ENCODE measurements at regions not wholly inside any gene's neighbourhood (a gene's known extent, or its start where the extent isn't known, plus 50 kb on each side); places are given as distances from the start of the nearest gene placed in this dataset.

- TF ChIP-seq EZH2 (IDR thresholded peaks at IDR 0.05; ENCODE audit: low read length) (no peak), CTCF (optimal IDR thresholded peaks at IDR 0.05 in 1 of 3, IDR thresholded peaks at IDR 0.05 in 1 of 3, conservative IDR thresholded peaks at IDR 0.05 in 1 of 3; ENCODE audit: extremely low read depth in 1 of 3, insufficient read depth in 2 of 3, low read length in 3 of 3) (no peak)
- dilution Hi-C loops (cut with MboI; ENCODE audit: extremely low pct_ligation_motif_present, low sequenced_read_pairs), result no loop called here
Observed at GRCh38 chr3:104316118-104316517, 1050.6 kb upstream of the ALCAM start.

GRCh38 chr3:104323226-104323625 is 1043.5 kb upstream of the ALCAM start:
- H3K9ac ChIP-seq (ENCODE audit: control insufficient read depth, extremely low read depth, insufficient read depth, low read length), result no peak overlapping the region
- dilution Hi-C loops (cut with MboI; ENCODE audit: extremely low pct_ligation_motif_present, low sequenced_read_pairs), result no loop called here
- H3K9me3 ChIP-seq (ENCODE audit: control insufficient read depth, low read depth, low read length), result peaks cover 2% of the 10 kb centered on the region
- no peaks in the 10 kb centered on the region for H3K9me1 ChIP-seq (ENCODE audit: control insufficient read depth, extremely low read depth, insufficient read depth, low read length)
- DNase-seq (ENCODE audit: low read depth, low spot score), result no peak
- H3K27me3 ChIP-seq (ENCODE audit: control insufficient read depth, extremely low read depth, insufficient read depth, low read length), result no peaks in the 10 kb centered on the region
- H3K79me2 ChIP-seq (ENCODE audit: control insufficient read depth, insufficient read depth, low read length), result no peaks in the 10 kb centered on the region
- H3K27ac ChIP-seq (ENCODE audit: control insufficient read depth, insufficient read depth, low read length), result no peak overlapping the region
- H3K36me3 ChIP-seq (ENCODE audit: control insufficient read depth in 2 of 2, extremely low read depth in 1 of 2, insufficient read depth in 2 of 2, low read length in 2 of 2), result no peaks in the 10 kb centered on the region
- peak overlapping the region; percentile 5 for H2AFZ ChIP-seq (ENCODE audit: control insufficient read depth, low read length)
- H4K20me1 ChIP-seq (ENCODE audit: control insufficient read depth, extremely low read depth, insufficient read depth, low read length), result no peaks in the 10 kb centered on the region
- no peak overlapping the region for H3K4me2 ChIP-seq (ENCODE audit: control insufficient read depth, extremely low read depth, insufficient read depth, low read depth, low read length)
- no peak overlapping the region for H3K4me3 ChIP-seq (ENCODE audit: control insufficient read depth in 2 of 3, extremely low read depth in 1 of 3, insufficient read depth in 2 of 3, low read depth in 1 of 3, low read length in 3 of 3)
- FAIRE-seq, result no peak
- H3K4me1 ChIP-seq (ENCODE audit: control insufficient read depth, extremely low read depth, insufficient read depth, low read length), result no peaks in the 10 kb centered on the region
- TF ChIP-seq EZH2 (IDR thresholded peaks at IDR 0.05; ENCODE audit: low read length) (no peak), CTCF (optimal IDR thresholded peaks at IDR 0.05 in 1 of 3, IDR thresholded peaks at IDR 0.05 in 1 of 3, conservative IDR thresholded peaks at IDR 0.05 in 1 of 3; ENCODE audit: extremely low read depth in 1 of 3, insufficient read depth in 2 of 3, low read length in 3 of 3) (no peak)

More at GRCh38 chr3:104316118-104316517, 1050.6 kb upstream of the ALCAM start:
- Histone ChIP-seq H3K4me3 (ENCODE audit: control insufficient read depth in 2 of 3, extremely low read depth in 1 of 3, insufficient read depth in 2 of 3, low read depth in 1 of 3, low read length in 3 of 3) (no peak overlapping the region), H3K79me2 (ENCODE audit: control insufficient read depth, insufficient read depth, low read length) (no peaks in the 10 kb centered on the region), H4K20me1 (ENCODE audit: control insufficient read depth, extremely low read depth, insufficient read depth, low read length) (no peaks in the 10 kb centered on the region), H3K27me3 (ENCODE audit: control insufficient read depth, extremely low read depth, insufficient read depth, low read length) (no peaks in the 10 kb centered on the region), H3K27ac (ENCODE audit: control insufficient read depth, insufficient read depth, low read length) (no peak overlapping the region), H2AFZ (ENCODE audit: control insufficient read depth, low read length) (no peak overlapping the region), H3K4me2 (ENCODE audit: control insufficient read depth, extremely low read depth, insufficient read depth, low read depth, low read length) (no peak overlapping the region), H3K9ac (ENCODE audit: control insufficient read depth, extremely low read depth, insufficient read depth, low read length) (no peak overlapping the region), H3K36me3 (ENCODE audit: control insufficient read depth in 2 of 2, extremely low read depth in 1 of 2, insufficient read depth in 2 of 2, low read length in 2 of 2) (no peaks in the 10 kb centered on the region), H3K9me3 (ENCODE audit: control insufficient read depth, low read depth, low read length) (no peaks in the 10 kb centered on the region), H3K9me1 (ENCODE audit: control insufficient read depth, extremely low read depth, insufficient read depth, low read length) (no peaks in the 10 kb centered on the region), H3K4me1 (ENCODE audit: control insufficient read depth, extremely low read depth, insufficient read depth, low read length) (no peaks in the 10 kb centered on the region)
- DNase-seq (ENCODE audit: low read depth, low spot score), result no peak
- FAIRE-seq, result no peak
